Memory B cell (primary cell): ENCODE measurements at regions not wholly inside any gene's neighbourhood (a gene's known extent, or its start where the extent isn't known, plus 50 kb on each side); places are given as distances from the start of the nearest gene placed in this dataset.

Source experiments
- ATAC-seq: fragments of 150-1000 bp; cut with Tn5 transposase; 2 replicates; pipeline ENCODE4 v1.10.0; 2021; ENCODE audit warnings: low read depth, mild to moderate bottlenecking, moderate library complexity
- DNase-seq, 2 donors: peaks; one replicate each; pipeline ENCODE4 v3.0.0; 2022; ENCODE audit warnings: low spot score in 2 of 2
- H3K27ac Mint-ChIP-seq: one replicate; pipeline ENCODE4 v1.8.0; 2022; ENCODE audit warnings: mild to moderate bottlenecking, moderate library complexity, mixed read lengths
- H3K27me3 Mint-ChIP-seq: one replicate; pipeline ENCODE4 v1.8.0; 2022; ENCODE audit warnings: mixed read lengths
- H3K36me3 Mint-ChIP-seq: one replicate; pipeline ENCODE4 v1.8.0; 2022; ENCODE audit warnings: mild to moderate bottlenecking, mixed read lengths
- H3K4me1 Mint-ChIP-seq: one replicate; pipeline ENCODE4 v1.8.0; 2022; ENCODE audit warnings: mixed read lengths
- H3K4me3 Mint-ChIP-seq: one replicate; pipeline ENCODE4 v1.8.0; 2022; ENCODE audit warnings: mild to moderate bottlenecking, moderate library complexity, mixed read lengths
- H3K9me3 Mint-ChIP-seq: one replicate; pipeline ENCODE4 v1.8.0; 2022; ENCODE audit warnings: mixed read lengths

GRCh38 chr3:31170932-31171670 is 276.6 kb upstream of the GADL1 start:
- Mint-ChIP-seq H3K36me3 (no peaks in the 10 kb centered on the region), H3K9me3 (peaks cover 2% of the 10 kb centered on the region), H3K4me3 (no peak overlapping the region), H3K27me3 (no peaks in the 10 kb centered on the region), H3K4me1 (no peaks in the 10 kb centered on the region), H3K27ac (no peak overlapping the region)
- no peak for DNase-seq
- no peak for ATAC-seq

- ATAC-seq (no peak), DNase-seq (no peak)
- H3K36me3 Mint-ChIP-seq = no peaks in the 10 kb centered on the region
- peaks cover 2% of the 10 kb centered on the region for H3K9me3 Mint-ChIP-seq
- no peak overlapping the region for H3K27ac Mint-ChIP-seq
- H3K27me3 Mint-ChIP-seq = no peaks in the 10 kb centered on the region
- H3K4me1 Mint-ChIP-seq = no peaks in the 10 kb centered on the region
- H3K4me3 Mint-ChIP-seq = no peak overlapping the region
Measured at GRCh38 chr3:31172336-31172735, 277.9 kb upstream of the GADL1 start.

- no peaks in the 10 kb centered on the region for H3K4me1 Mint-ChIP-seq
- H3K36me3 Mint-ChIP-seq = no peaks in the 10 kb centered on the region
Measured at GRCh38 chr3:31173118-31173718, 278.8 kb upstream of the GADL1 start.

GRCh38 chr3:31174079-31174478 is 279.6 kb upstream of the GADL1 start:
- ATAC-seq (no peak), DNase-seq (no peak)
- Mint-ChIP-seq H3K36me3 (no peaks in the 10 kb centered on the region), H3K4me1 (no peaks in the 10 kb centered on the region), H3K4me3 (no peak overlapping the region), H3K9me3 (no peaks in the 10 kb centered on the region), H3K27ac (no peak overlapping the region), H3K27me3 (no peaks in the 10 kb centered on the region)

More at GRCh38 chr3:31173118-31173718, 278.8 kb upstream of the GADL1 start:
- H3K4me3 Mint-ChIP-seq = no peak overlapping the region
- H3K27ac Mint-ChIP-seq = no peak overlapping the region
- DNase-seq = no peak
- no peaks in the 10 kb centered on the region for H3K27me3 Mint-ChIP-seq
- no peak for ATAC-seq
- H3K9me3 Mint-ChIP-seq = no peaks in the 10 kb centered on the region

GRCh38 chr3:31176045-31176444 is 281.6 kb upstream of the GADL1 start:
- Mint-ChIP-seq H3K36me3 (no peaks in the 10 kb centered on the region), H3K27me3 (no peaks in the 10 kb centered on the region), H3K4me1 (no peaks in the 10 kb centered on the region), H3K9me3 (peaks cover 3% of the 10 kb centered on the region), H3K4me3 (no peak overlapping the region), H3K27ac (no peak overlapping the region)
- DNase-seq = no peak
- ATAC-seq = no peak

- peaks cover 3% of the 10 kb centered on the region for H3K9me3 Mint-ChIP-seq
- H3K4me3 Mint-ChIP-seq = no peak overlapping the region
- peaks cover 2% of the 10 kb centered on the region for H3K27me3 Mint-ChIP-seq
- DNase-seq (no peak), ATAC-seq (no peak)
- no peak overlapping the region for H3K27ac Mint-ChIP-seq
- H3K36me3 Mint-ChIP-seq = peaks cover 3% of the 10 kb centered on the region
- H3K4me1 Mint-ChIP-seq = no peaks in the 10 kb centered on the region
Measured at GRCh38 chr3:31178467-31178866, 284.0 kb upstream of the GADL1 start.

GRCh38 chr3:31179768-31180167 is 285.3 kb upstream of the GADL1 start:
- Mint-ChIP-seq H3K4me1 (no peaks in the 10 kb centered on the region), H3K36me3 (peaks cover 3% of the 10 kb centered on the region), H3K27ac (no peak overlapping the region), H3K9me3 (peaks cover 3% of the 10 kb centered on the region), H3K27me3 (peaks cover 2% of the 10 kb centered on the region), H3K4me3 (no peak overlapping the region)
- ATAC-seq = no peak
- DNase-seq = no peak

- ATAC-seq = no peak
- no peak for DNase-seq
- H3K27ac Mint-ChIP-seq = no peak overlapping the region
- peaks cover 2% of the 10 kb centered on the region for H3K27me3 Mint-ChIP-seq
- no peaks in the 10 kb centered on the region for H3K4me1 Mint-ChIP-seq
- H3K9me3 Mint-ChIP-seq = peaks cover 3% of the 10 kb centered on the region
- peaks cover 3% of the 10 kb centered on the region for H3K36me3 Mint-ChIP-seq
- H3K4me3 Mint-ChIP-seq = no peak overlapping the region
Measured at GRCh38 chr3:31180274-31180673, 285.8 kb upstream of the GADL1 start.

- no peak overlapping the region for H3K4me3 Mint-ChIP-seq
Measured at GRCh38 chr3:31181661-31182060, 287.2 kb upstream of the GADL1 start.

GRCh38 chr3:31182661-31183060 is 288.2 kb upstream of the GADL1 start:
- Mint-ChIP-seq H3K27ac (no peak overlapping the region), H3K9me3 (peaks cover 3% of the 10 kb centered on the region), H3K4me3 (no peak overlapping the region), H3K27me3 (peaks cover 2% of the 10 kb centered on the region), H3K4me1 (no peaks in the 10 kb centered on the region), H3K36me3 (peaks cover 3% of the 10 kb centered on the region)
- DNase-seq (no peak), ATAC-seq (no peak)

More at GRCh38 chr3:31181661-31182060, 287.2 kb upstream of the GADL1 start:
- Mint-ChIP-seq H3K4me1 (no peaks in the 10 kb centered on the region), H3K27me3 (peaks cover 2% of the 10 kb centered on the region), H3K27ac (no peak overlapping the region), H3K9me3 (peaks cover 3% of the 10 kb centered on the region), H3K36me3 (peaks cover 3% of the 10 kb centered on the region)
- DNase-seq (no peak), ATAC-seq (no peak)

GRCh38 chr3:31184261-31185061 is 290.0 kb upstream of the GADL1 start:
- Mint-ChIP-seq H3K9me3 (peaks cover 3% of the 10 kb centered on the region), H3K36me3 (peaks cover 3% of the 10 kb centered on the region), H3K27ac (no peak overlapping the region), H3K27me3 (peaks cover 4% of the 10 kb centered on the region), H3K4me1 (no peaks in the 10 kb centered on the region), H3K4me3 (no peak overlapping the region)
- ATAC-seq (no peak), DNase-seq (no peak)

GRCh38 chr3:31185062-31185357 is 290.5 kb upstream of the GADL1 start:
- peaks cover 3% of the 10 kb centered on the region for H3K9me3 Mint-ChIP-seq
- peaks cover 4% of the 10 kb centered on the region for H3K27me3 Mint-ChIP-seq
- DNase-seq (no peak), ATAC-seq (no peak)
- peaks cover 3% of the 10 kb centered on the region for H3K36me3 Mint-ChIP-seq
- H3K4me3 Mint-ChIP-seq = no peak overlapping the region
- no peak overlapping the region for H3K27ac Mint-ChIP-seq
- H3K4me1 Mint-ChIP-seq = no peaks in the 10 kb centered on the region

GRCh38 chr3:31186041-31186440 is 291.6 kb upstream of the GADL1 start:
- DNase-seq = no peak

GRCh38 chr3:31187380-31187779 is 292.9 kb upstream of the GADL1 start:
- Mint-ChIP-seq H3K4me3 (no peak overlapping the region), H3K27me3 (peaks cover 8% of the 10 kb centered on the region), H3K36me3 (peaks cover 1% of the 10 kb centered on the region), H3K27ac (no peak overlapping the region), H3K9me3 (no peaks in the 10 kb centered on the region), H3K4me1 (no peaks in the 10 kb centered on the region)
- ATAC-seq (no peak), DNase-seq (no peak)

More at GRCh38 chr3:31186041-31186440, 291.6 kb upstream of the GADL1 start:
- peaks cover 3% of the 10 kb centered on the region for H3K36me3 Mint-ChIP-seq
- H3K9me3 Mint-ChIP-seq = no peaks in the 10 kb centered on the region
- no peak for ATAC-seq
- no peaks in the 10 kb centered on the region for H3K4me1 Mint-ChIP-seq
- H3K4me3 Mint-ChIP-seq = no peak overlapping the region
- H3K27ac Mint-ChIP-seq = no peak overlapping the region
- peaks cover 4% of the 10 kb centered on the region for H3K27me3 Mint-ChIP-seq
